IMR-90 (cell line): ENCODE measurements at regions not wholly inside any gene's neighbourhood (a gene's known extent, or its start where the extent isn't known, plus 50 kb on each side); places are given as distances from the start of the nearest gene placed in this dataset.

Experiments
- ATAC-seq: fragments of 200-7000 bp; cut with Tn5 transposase; 2 replicates; pipeline ENCODE4 v1.9.1; 2020; ENCODE audit warnings: low read depth, mild to moderate bottlenecking, moderate library complexity
- BruUV-seq: library from RNA; stranded (reverse); fragments of 400-500 nt; replicated peaks from 2 replicates; lab custom pipeline; 2021; lab: Mats Ljungman, UMichigan
- CTCF ChIA-PET: fragments of 300-600 bp; formaldehyde crosslinking; extraction: SDS; loops from one replicate; lab custom pipeline; 2021; ENCODE audit warnings: antibody characterized with exemption; lab: Yijun Ruan, JAX
- POLR2A ChIA-PET: fragments of 300-600 bp; sonication (Branson Sonifier 250); formaldehyde crosslinking; loops from one replicate; lab custom pipeline; 2022; ENCODE audit warnings: antibody characterized with exemption; ENCODE audit not compliant: unreplicated experiment; lab: Charles Lee
- DNase-seq: peaks from one replicate; pipeline ENCODE4 v3.0.0; 2013
- H2AFZ ChIP-seq: replicated peaks from 2 replicates; pipeline ENCODE3; 2013; ENCODE audit warnings: low read length, mild to moderate bottlenecking; ENCODE audit not compliant: poor library complexity
- H2AK5ac ChIP-seq: 2 replicates; pipeline ENCODE4 v1.6.1; 2013; ENCODE audit warnings: low read depth, low read length, inconsistent platforms
- H2AK9ac ChIP-seq: replicated peaks from 2 replicates; pipeline ENCODE3; 2013; ENCODE audit warnings: mild to moderate bottlenecking, low read depth, low read length, moderate library complexity; ENCODE audit not compliant: poor library complexity
- H2BK120ac ChIP-seq: 2 replicates; pipeline ENCODE4 v1.6.1; 2013; ENCODE audit warnings: low read depth, low read length, inconsistent platforms
- H2BK15ac ChIP-seq: 3 replicates; pipeline ENCODE4 v1.6.1; 2013; ENCODE audit warnings: low read depth, low read length, inconsistent platforms
- H2BK20ac ChIP-seq: 2 replicates; pipeline ENCODE4 v1.6.1; 2013; ENCODE audit warnings: low read depth, mild to moderate bottlenecking, inconsistent platforms, low read length, moderate library complexity
- H2BK5ac ChIP-seq: 2 replicates; pipeline ENCODE4 v1.6.1; 2013; ENCODE audit warnings: mild to moderate bottlenecking, low read depth, low read length, inconsistent platforms; ENCODE audit not compliant: poor library complexity, severe bottlenecking
- H3K14ac ChIP-seq: replicated peaks from 2 replicates; pipeline ENCODE4 v1.6.1; 2013; ENCODE audit warnings: low read depth, low read length, inconsistent platforms
- H3K18ac ChIP-seq: 2 replicates; pipeline ENCODE4 v1.6.1; 2013; ENCODE audit warnings: low read depth, low read length, control low read depth
- H3K23ac ChIP-seq: 2 replicates; pipeline ENCODE4 v1.6.1; 2013; ENCODE audit warnings: low read depth, low read length, inconsistent platforms
- H3K27ac ChIP-seq: 2 replicates; pipeline ENCODE4 v1.5.1; 2013; ENCODE audit warnings: mild to moderate bottlenecking, control low read depth, low read length; ENCODE audit not compliant: insufficient read depth
- H3K27me3 ChIP-seq: 2 replicates; pipeline ENCODE4 v1.6.1; 2013; ENCODE audit warnings: low read length; ENCODE audit not compliant: control insufficient read depth, insufficient read depth
- H3K36me3 ChIP-seq: 2 replicates; pipeline ENCODE4 v1.6.1; 2013; ENCODE audit warnings: low read length, mixed read lengths; ENCODE audit not compliant: control insufficient read depth, insufficient read depth
- H3K4ac ChIP-seq: 2 replicates; pipeline ENCODE4 v1.6.1; 2013; ENCODE audit warnings: low read depth, low read length, inconsistent platforms
- H3K4me1 ChIP-seq: 2 replicates; pipeline ENCODE4 v1.6.1; 2013; ENCODE audit warnings: low read length, mixed read lengths; ENCODE audit not compliant: control insufficient read depth, insufficient read depth
- H3K4me2 ChIP-seq: 2 replicates; pipeline ENCODE4 v1.6.1; 2013; ENCODE audit warnings: low read depth, mild to moderate bottlenecking, control low read depth, low read length, moderate library complexity
- H3K4me3 ChIP-seq: 2 replicates; pipeline ENCODE4 v1.5.1; 2013; ENCODE audit warnings: low read depth, mild to moderate bottlenecking, control low read depth, low read length, moderate library complexity; ENCODE audit not compliant: insufficient read depth
- H3K56ac ChIP-seq: 2 replicates; pipeline ENCODE4 v1.6.1; 2013; ENCODE audit warnings: low read length, inconsistent platforms; ENCODE audit not compliant: insufficient read depth; ENCODE audit errors: extremely low read depth
- H3K79me1 ChIP-seq, 2 experiments: 2 replicates each; pipeline ENCODE4 v1.6.1; 2013; ENCODE audit warnings: low read length in 2 of 2, inconsistent platforms in 1 of 2, low read depth in 1 of 2
- H3K9ac ChIP-seq: 2 replicates; pipeline ENCODE4 v1.6.1; 2013; ENCODE audit warnings: low read depth, low read length, control low read depth
- H3K9me1 ChIP-seq: 2 replicates; pipeline ENCODE4 v1.6.1; 2013; ENCODE audit warnings: low read length, inconsistent platforms; ENCODE audit not compliant: insufficient read depth
- H3K9me3 ChIP-seq: 2 replicates; pipeline ENCODE4 v1.6.1; 2013; ENCODE audit warnings: low read length; ENCODE audit not compliant: control insufficient read depth, insufficient read depth
- H4K20me1 ChIP-seq: 2 replicates; pipeline ENCODE4 v1.6.1; 2013; ENCODE audit warnings: low read length, inconsistent platforms; ENCODE audit not compliant: insufficient read depth
- H4K5ac ChIP-seq: 2 replicates; pipeline ENCODE4 v1.6.1; 2013; ENCODE audit warnings: mild to moderate bottlenecking, low read depth, low read length, control low read depth
- H4K8ac ChIP-seq, 2 experiments: 2 replicates each; pipeline ENCODE4 v1.6.1; 2013; ENCODE audit warnings: low read depth in 2 of 2, low read length in 2 of 2, control low read depth in 1 of 2, inconsistent platforms in 1 of 2
- H4K91ac ChIP-seq: 2 replicates; pipeline ENCODE4 v1.6.1; 2013; ENCODE audit warnings: low read depth, low read length, inconsistent platforms; ENCODE audit not compliant: insufficient read depth
- MXI1 ChIP-seq: IDR thresholded peaks from 2 replicates; pipeline ENCODE4 v1.6.1; 2012; ENCODE audit warnings: low read depth, mild to moderate bottlenecking, low read length, moderate library complexity, borderline replicate concordance
- NFE2L2 ChIP-seq: fragments of 150-350 bp; IDR thresholded peaks from 2 replicates; pipeline ENCODE4 v1.6.1; 2016; ENCODE audit warnings: low read depth, mild to moderate bottlenecking, low read length
- POLR2A ChIP-seq: IDR thresholded peaks from 2 replicates; pipeline ENCODE4 v1.6.1; 2012; ENCODE audit warnings: mild to moderate bottlenecking, low read depth, low read length
- RAD21 ChIP-seq: IDR thresholded peaks from 2 replicates; pipeline ENCODE4 v1.6.1; 2012; ENCODE audit warnings: low read length, improper control_type of control experiment
- RCOR1 ChIP-seq: IDR thresholded peaks from 2 replicates; pipeline ENCODE4 v1.6.1; 2012; ENCODE audit warnings: mild to moderate bottlenecking, low read length, improper control_type of control experiment; ENCODE audit not compliant: insufficient replicate concordance
- WGBS, 2 experiments: methylation state at CpG; one replicate each; pipeline versions ENCODE4 v1.1.5 to v1.1.7; 2013; ENCODE audit warnings: missing lambda C conversion rate in 2 of 2; ENCODE audit not compliant: insufficient read length in 1 of 2; ENCODE audit errors: extremely low coverage in 2 of 2; 5-methylcytosine and 5-hydroxymethylcytosine counted together
- dilution Hi-C: fragments of 300-500 bp; cut with HindIII; formaldehyde crosslinking; loops from one replicate; pipeline ENCODE4 v1.14.3; 2018; ENCODE audit warnings: low sequenced_read_pairs; ENCODE audit not compliant: unreplicated experiment
- in situ Hi-C: fragments of 300-500 bp; cut with MboI; formaldehyde crosslinking; loops from 3 replicates; pipeline ENCODE4 v1.14.3; 2019; ENCODE audit warnings: low sequenced_read_pairs, inconsistent platforms, mixed read lengths
- intact Hi-C: fragments of 100-400 bp; cut with micrococcal nuclease; formaldehyde crosslinking; loops from 2 replicates; pipeline ENCODE4 v1.10.0; 2022
- TF ChIP-seq, protein P1 (sequence below): fragments of 150-350 bp; IDR thresholded peaks from 2 replicates; pipeline ENCODE4 v1.6.1; 2017; ENCODE audit warnings: mild to moderate bottlenecking, antibody characterized with exemption, low read length, low read depth
- TF ChIP-seq, protein P2 (sequence below): fragments of 150-350 bp; IDR thresholded peaks from 2 replicates; pipeline ENCODE4 v1.6.1; 2016; ENCODE audit warnings: low read depth, mild to moderate bottlenecking, low read length, moderate library complexity, borderline replicate concordance

DNA sequence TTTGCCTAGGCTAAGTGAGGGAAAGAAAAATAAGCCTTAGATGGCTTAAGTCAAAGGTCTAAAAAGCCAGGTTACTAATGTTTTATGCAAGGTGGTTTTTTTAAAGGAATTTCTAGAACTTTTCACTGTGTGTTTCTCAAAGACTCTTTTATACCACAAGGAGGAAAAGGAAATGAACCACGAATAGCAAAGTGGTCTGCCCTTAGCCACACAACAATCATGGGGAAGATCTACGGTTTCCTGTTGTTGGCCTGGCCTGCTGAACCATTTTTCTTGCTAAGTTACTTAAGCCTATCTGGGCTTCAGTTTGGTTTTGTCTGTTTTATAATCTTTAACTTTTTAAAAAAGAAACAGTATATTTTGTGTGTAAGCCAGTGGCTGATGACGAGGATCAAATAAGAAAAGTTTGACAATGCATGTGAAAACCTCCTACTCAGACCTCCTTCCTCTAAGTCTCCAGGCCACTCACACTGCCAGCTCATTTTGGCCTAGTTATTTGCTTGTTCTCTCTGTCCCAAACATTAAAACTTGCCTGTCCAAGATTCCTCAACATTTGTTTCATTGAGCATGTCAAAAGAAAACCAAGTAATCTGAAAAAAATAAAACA lies 56.7 kb upstream of the COL25A1 start:
- no peak for ATAC-seq

More for the DNA sequence above, 56.7 kb upstream of the COL25A1 start:
- in situ Hi-C loops (no loop called here), dilution Hi-C loops (no loop called here), intact Hi-C loops (no loop called here)
- ChIA-PET CTCF (no interaction called here), POLR2A (no interaction called here)
- Histone ChIP-seq H3K4ac (no peak overlapping the region), H3K9me3 (no peaks in the 10 kb centered on the region), H4K8ac (no peak overlapping the region), H2BK5ac (no peak overlapping the region), H2BK15ac (no peak overlapping the region), H3K4me1 (no peaks in the 10 kb centered on the region), H3K27me3 (no peaks in the 10 kb centered on the region), H3K9me1 (no peaks in the 10 kb centered on the region), H3K27ac (no peak overlapping the region), H2BK120ac (no peak overlapping the region), H3K9ac (no peak overlapping the region), H3K36me3 (no peaks in the 10 kb centered on the region), H4K20me1 (no peaks in the 10 kb centered on the region), H3K23ac (no peak overlapping the region), H2AFZ (no peak overlapping the region), H3K14ac (no peak overlapping the region), H2AK9ac (no peak overlapping the region), H2AK5ac (no peak overlapping the region), H3K4me2 (no peak overlapping the region), H3K4me3 (no peak overlapping the region), H3K56ac (no peak overlapping the region), H3K18ac (no peak overlapping the region), H3K79me1 (no peaks in the 10 kb centered on the region), H4K5ac (no peak overlapping the region), H2BK20ac (no peak overlapping the region), H4K91ac (no peak overlapping the region)
- WGBS, 2 experiments, result no CpG with 5 or more reads among the region's 3 CpGs
- no TSS peak for BruUV-seq
- TF ChIP-seq RCOR1, result no peak
- no peak for TF ChIP-seq RAD21
- TF ChIP-seq, protein P1, sequence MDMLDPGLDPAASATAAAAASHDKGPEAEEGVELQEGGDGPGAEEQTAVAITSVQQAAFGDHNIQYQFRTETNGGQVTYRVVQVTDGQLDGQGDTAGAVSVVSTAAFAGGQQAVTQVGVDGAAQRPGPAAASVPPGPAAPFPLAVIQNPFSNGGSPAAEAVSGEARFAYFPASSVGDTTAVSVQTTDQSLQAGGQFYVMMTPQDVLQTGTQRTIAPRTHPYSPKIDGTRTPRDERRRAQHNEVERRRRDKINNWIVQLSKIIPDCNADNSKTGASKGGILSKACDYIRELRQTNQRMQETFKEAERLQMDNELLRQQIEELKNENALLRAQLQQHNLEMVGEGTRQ, result no peak
- TF ChIP-seq POLR2A, result no peak
- no peak for TF ChIP-seq NFE2L2
- no peak for TF ChIP-seq MXI1
- TF ChIP-seq, protein P2, sequence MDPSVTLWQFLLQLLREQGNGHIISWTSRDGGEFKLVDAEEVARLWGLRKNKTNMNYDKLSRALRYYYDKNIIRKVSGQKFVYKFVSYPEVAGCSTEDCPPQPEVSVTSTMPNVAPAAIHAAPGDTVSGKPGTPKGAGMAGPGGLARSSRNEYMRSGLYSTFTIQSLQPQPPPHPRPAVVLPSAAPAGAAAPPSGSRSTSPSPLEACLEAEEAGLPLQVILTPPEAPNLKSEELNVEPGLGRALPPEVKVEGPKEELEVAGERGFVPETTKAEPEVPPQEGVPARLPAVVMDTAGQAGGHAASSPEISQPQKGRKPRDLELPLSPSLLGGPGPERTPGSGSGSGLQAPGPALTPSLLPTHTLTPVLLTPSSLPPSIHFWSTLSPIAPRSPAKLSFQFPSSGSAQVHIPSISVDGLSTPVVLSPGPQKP, result no peak
- no peak for DNase-seq
